ENCODE measurements at regions not wholly inside any gene's neighbourhood (a gene's known extent, or its start where the extent isn't known, plus 50 kb on each side); places are given as distances from the start of the nearest gene placed in this dataset.

DNA sequence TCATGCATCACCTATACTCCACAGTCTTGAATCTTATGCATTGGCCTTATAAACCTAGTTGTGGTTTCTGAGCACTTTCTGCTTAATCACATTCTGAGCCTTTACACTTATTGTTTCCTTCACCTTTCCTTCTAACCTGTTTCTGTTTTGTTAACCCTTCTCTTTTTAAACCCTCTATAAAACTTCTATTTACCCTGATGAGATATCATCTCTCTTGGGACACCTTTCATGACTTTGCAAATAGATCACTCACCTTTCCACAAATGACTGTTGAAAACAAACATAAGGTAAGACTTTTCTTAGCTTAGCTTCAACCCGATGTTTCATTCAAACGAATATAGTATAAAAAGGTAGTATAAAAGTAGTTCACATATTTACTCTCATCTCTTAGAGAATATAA is 483.6 kb downstream of the FAM181B start:
- Histone ChIP-seq H3K4me2 (no peak overlapping the region), H3K4me3 (no peak overlapping the region), H3K9me3 (no peaks in the 10 kb centered on the region), H3K27ac (no peak overlapping the region), H3K4me1 (no peaks in the 10 kb centered on the region)
- DNase-seq (ENCODE audit: low read depth in 1 of 2, low spot score in 1 of 2) (no peak), FAIRE-seq (no peak), ATAC-seq (no peak)
- 0% methylated on average over 2 of the region's 2 CpGs for WGBS (ENCODE audit: missing lambda C conversion rate)
- CTCF ChIA-PET: no interaction called here
- POLR2A ChIA-PET: no interaction called here
- TF ChIP-seq BHLHE40 (IDR thresholded peaks at IDR 0.05; ENCODE audit: low read depth, low read length) (no peak), CBX2 (IDR thresholded peaks at IDR 0.05; ENCODE audit: borderline replicate concordance, low read depth) (no peak), HOXB5 (CRISPR knock-in tag; IDR thresholded peaks at IDR 0.05) (no peak), USF2 (IDR thresholded peaks at IDR 0.05) (no peak), TFCP2L1 (CRISPR knock-in tag; IDR thresholded peaks at IDR 0.05) (no peak), KDM1A (IDR thresholded peaks at IDR 0.05; ENCODE audit: low read depth) (no peak), HOXA7 (CRISPR knock-in tag; IDR thresholded peaks at IDR 0.05) (no peak), POLR2A (IDR thresholded peaks at IDR 0.05; ENCODE audit: low read length) (no peak), MYC (IDR thresholded peaks at IDR 0.05; ENCODE audit: borderline replicate concordance, low read length) (no peak), ESRRA (IDR thresholded peaks at IDR 0.05; ENCODE audit: borderline replicate concordance, low read length) (no peak), EP300 (IDR thresholded peaks at IDR 0.05) (no peak)
- TF ChIP-seq, protein P1, sequence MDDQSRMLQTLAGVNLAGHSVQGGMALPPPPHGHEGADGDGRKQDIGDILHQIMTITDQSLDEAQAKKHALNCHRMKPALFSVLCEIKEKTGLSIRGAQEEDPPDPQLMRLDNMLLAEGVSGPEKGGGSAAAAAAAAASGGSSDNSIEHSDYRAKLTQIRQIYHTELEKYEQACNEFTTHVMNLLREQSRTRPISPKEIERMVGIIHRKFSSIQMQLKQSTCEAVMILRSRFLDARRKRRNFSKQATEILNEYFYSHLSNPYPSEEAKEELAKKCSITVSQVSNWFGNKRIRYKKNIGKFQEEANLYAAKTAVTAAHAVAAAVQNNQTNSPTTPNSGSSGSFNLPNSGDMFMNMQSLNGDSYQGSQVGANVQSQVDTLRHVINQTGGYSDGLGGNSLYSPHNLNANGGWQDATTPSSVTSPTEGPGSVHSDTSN (IDR thresholded peaks at IDR 0.05): no peak
- TF ChIP-seq, protein P2, sequence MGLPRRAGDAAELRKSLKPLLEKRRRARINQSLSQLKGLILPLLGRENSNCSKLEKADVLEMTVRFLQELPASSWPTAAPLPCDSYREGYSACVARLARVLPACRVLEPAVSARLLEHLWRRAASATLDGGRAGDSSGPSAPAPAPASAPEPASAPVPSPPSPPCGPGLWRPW (IDR thresholded peaks at IDR 0.05): no peak
- TF ChIP-seq, protein P3, sequence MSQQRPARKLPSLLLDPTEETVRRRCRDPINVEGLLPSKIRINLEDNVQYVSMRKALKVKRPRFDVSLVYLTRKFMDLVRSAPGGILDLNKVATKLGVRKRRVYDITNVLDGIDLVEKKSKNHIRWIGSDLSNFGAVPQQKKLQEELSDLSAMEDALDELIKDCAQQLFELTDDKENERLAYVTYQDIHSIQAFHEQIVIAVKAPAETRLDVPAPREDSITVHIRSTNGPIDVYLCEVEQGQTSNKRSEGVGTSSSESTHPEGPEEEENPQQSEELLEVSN (IDR thresholded peaks at IDR 0.05; ENCODE audit: borderline replicate concordance, low read depth): no peak

DNA sequence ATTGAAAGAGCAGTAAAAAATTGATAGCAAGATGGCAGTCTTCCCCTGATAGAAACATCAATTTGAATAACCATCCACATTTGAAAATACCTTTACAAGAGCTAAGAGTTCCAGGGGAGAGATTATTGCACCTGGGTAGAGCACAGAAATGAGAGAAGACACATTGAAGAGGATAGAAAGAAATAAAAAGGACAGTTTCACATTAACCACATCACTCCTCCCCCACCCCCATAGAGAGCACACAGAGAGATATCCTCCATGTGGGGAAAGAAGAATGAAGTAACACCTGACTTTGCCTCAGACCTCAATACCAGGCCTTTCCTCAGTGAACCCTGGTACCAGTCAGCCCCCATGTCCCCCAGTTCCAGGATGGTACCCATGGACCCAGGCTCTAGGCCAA is 486.7 kb downstream of the FAM181B start:
- Histone ChIP-seq H3K9me3 (no peaks in the 10 kb centered on the region), H3K4me3 (no peak overlapping the region), H3K4me1 (no peaks in the 10 kb centered on the region), H3K4me2 (no peak overlapping the region), H3K27ac (no peak overlapping the region)
- no peak for TF ChIP-seq JUNB (IDR thresholded peaks at IDR 0.05)
- TF ChIP-seq, protein P4, sequence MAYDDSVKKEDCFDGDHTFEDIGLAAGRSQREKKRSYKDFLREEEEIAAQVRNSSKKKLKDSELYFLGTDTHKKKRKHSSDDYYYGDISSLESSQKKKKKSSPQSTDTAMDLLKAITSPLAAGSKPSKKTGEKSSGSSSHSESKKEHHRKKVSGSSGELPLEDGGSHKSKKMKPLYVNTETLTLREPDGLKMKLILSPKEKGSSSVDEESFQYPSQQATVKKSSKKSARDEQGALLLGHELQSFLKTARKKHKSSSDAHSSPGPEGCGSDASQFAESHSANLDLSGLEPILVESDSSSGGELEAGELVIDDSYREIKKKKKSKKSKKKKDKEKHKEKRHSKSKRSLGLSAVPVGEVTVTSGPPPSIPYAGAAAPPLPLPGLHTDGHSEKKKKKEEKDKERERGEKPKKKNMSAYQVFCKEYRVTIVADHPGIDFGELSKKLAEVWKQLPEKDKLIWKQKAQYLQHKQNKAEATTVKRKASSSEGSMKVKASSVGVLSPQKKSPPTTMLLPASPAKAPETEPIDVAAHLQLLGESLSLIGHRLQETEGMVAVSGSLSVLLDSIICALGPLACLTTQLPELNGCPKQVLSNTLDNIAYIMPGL (CRISPR knock-in tag; IDR thresholded peaks at IDR 0.05; ENCODE audit: borderline replicate concordance): no peak
- no peak for TF ChIP-seq RNF2 (IDR thresholded peaks at IDR 0.05; ENCODE audit: borderline replicate concordance, low read depth)
- TF ChIP-seq CHD4 (IDR thresholded peaks at IDR 0.05; ENCODE audit: borderline replicate concordance): no peak
- no peak for TF ChIP-seq CTCF (IDR thresholded peaks at IDR 0.05)
- TF ChIP-seq EHF (CRISPR knock-in tag; IDR thresholded peaks at IDR 0.05): no peak
- TF ChIP-seq EHMT2 (IDR thresholded peaks at IDR 0.05; ENCODE audit: low read depth): no peak
- TF ChIP-seq GATA3 (IDR thresholded peaks at IDR 0.05; ENCODE audit: borderline replicate concordance): no peak
- TF ChIP-seq ZSCAN20 (CRISPR knock-in tag; IDR thresholded peaks at IDR 0.05): no peak
- no peak for TF ChIP-seq ZNF302 (CRISPR knock-in tag; IDR thresholded peaks at IDR 0.05)
- no peak for TF ChIP-seq HOXA7 (CRISPR knock-in tag; IDR thresholded peaks at IDR 0.05)
- TF ChIP-seq, protein P3 (IDR thresholded peaks at IDR 0.05; ENCODE audit: borderline replicate concordance, low read depth): no peak
- no peak for TF ChIP-seq CBX2 (IDR thresholded peaks at IDR 0.05; ENCODE audit: borderline replicate concordance, low read depth)
- TF ChIP-seq PHF8 (IDR thresholded peaks at IDR 0.05; ENCODE audit: borderline replicate concordance, low read depth): no peak
- TF ChIP-seq KDM1A (IDR thresholded peaks at IDR 0.05; ENCODE audit: low read depth): no peak
- TF ChIP-seq NR3C1 (IDR thresholded peaks at IDR 0.05): no peak
- TF ChIP-seq MAFK (IDR thresholded peaks at IDR 0.05; ENCODE audit: partially characterized antibody): no peak
- no peak for TF ChIP-seq MAZ (IDR thresholded peaks at IDR 0.05; ENCODE audit: borderline replicate concordance, low read depth, low read length)
- no peak for TF ChIP-seq FOSL2 (IDR thresholded peaks at IDR 0.05)
- TF ChIP-seq FOSL2 (CRISPR knock-in tag; IDR thresholded peaks at IDR 0.05): no peak
- TF ChIP-seq EP300 (IDR thresholded peaks at IDR 0.05): no peak
- ChIA-PET POLR2A (no interaction called here), CTCF (no interaction called here)
- DNase-seq (ENCODE audit: low read depth in 1 of 2, low spot score in 1 of 2) (no peak), ATAC-seq (no peak), FAIRE-seq (no peak)
